HG03039 (cell line): ENCODE measurements at regions not wholly inside any gene's neighbourhood (a gene's known extent, or its start where the extent isn't known, plus 50 kb on each side); places are given as distances from the start of the nearest gene placed in this dataset.
"Not testable (repeated sequence)": the region's sequence is repeated elsewhere in the genome, so short reads cannot be mapped to it uniquely, and the experiment has no call there.

Experiments used
- ATAC-seq: cut with Tn5 transposase; IDR thresholded peaks from one replicate; pipeline ENCODE4 v1.9.1; 2021; ENCODE audit warnings: mild to moderate bottlenecking, moderate library complexity; ENCODE audit not compliant: unreplicated experiment

DNA sequence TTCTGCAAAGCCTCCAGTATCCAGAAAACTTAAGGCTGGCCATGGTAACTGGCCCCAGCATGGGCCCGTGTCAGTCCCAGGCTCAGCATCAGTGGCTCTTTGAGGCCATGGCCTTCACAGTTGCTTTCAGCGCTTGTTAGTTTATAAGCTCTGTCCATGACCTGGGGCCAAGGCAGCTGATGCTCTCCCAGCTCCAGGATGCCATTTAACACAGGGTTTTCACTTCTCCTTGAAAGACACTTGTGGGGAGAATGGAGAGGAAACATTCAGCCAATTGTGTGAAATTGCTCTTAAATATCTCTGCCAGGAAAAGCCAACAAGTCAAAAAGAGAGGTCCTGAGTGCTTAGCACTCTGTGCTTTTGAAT is 321.3 kb downstream of the FOXO1 start:
- ATAC-seq, result no peak

DNA sequence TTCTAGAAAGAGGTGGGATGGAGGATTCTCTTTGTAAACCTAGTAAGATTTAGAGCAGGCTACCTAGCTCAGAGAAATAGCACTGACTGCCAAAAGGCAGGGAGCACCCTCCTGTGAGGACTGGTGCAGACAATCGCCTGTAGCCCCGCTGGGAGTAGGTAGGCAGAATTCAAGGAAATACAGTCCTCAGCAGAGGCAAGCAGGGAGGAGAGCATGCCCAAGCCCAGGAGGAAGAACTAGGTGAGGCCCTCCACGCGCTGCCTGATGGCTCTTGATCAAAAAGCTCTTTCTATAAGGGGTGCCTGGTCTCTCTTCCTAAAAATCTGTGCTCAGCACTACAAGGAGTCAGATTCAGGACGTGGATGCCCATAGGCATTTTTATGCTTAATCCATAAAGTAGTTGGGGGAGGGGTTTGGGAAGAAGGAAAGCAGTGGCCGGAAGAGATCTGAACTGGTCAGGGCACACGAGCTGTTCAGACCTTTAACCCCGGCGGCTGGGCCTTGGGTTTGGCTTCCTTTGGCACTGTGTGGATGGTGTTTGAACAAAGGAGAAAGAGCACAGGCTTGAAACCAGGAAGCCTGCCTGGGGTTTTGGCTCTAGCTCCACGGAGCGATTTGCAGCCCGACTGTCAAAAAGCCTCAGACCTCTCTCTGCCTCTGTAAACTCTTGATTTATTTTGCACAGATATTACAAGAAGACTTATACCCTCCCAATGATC is 320.6 kb downstream of the FOXO1 start:
- ATAC-seq, result no peak

DNA sequence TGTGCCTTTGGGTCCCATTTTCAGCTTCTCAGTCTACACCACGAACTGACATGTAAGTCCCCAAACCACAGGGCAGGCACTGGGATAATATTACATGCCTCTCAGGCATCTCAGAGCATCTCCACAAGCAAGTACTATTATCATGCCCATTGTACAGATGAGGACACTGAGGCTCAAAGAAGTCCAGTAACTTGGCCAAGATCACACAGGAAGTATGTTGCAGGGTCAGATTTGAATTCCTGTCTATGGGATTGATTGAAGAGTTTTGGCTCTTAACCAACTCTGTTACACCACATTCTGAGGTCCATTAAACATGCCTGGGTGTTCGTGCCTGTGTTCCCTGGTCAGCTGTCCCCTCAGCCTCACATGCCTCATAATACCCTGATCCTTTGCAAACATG is 319.8 kb downstream of the FOXO1 start:
- no peak for ATAC-seq

DNA sequence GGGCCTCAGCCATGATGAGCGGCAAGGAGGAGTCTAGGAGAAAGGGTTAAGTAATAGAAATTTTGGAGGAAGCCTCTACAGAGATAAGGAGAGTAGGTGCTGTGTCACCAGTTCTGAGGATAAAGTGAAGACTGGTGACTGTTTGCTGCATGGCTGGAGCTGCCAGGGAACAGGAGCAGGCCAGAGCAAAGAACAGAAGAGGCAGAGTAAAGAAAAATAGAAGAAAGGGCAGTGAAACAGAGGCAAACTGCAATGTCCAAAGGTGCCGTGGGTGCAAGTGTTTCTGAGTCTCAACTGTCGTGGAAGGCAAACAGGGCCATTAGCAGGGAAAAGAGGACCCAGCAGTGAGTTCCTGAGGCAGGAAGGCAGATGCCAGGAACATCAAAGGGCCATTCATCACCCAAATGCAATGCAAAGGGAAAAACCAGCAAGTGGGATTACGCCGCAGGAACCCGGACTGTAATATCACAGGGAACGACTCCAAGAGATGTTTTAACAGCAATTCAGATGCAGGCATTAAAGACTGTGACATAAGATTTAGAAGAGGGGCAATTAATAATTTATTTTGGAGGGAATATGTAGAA is 318.3 kb downstream of the FOXO1 start:
- ATAC-seq, result no peak

DNA sequence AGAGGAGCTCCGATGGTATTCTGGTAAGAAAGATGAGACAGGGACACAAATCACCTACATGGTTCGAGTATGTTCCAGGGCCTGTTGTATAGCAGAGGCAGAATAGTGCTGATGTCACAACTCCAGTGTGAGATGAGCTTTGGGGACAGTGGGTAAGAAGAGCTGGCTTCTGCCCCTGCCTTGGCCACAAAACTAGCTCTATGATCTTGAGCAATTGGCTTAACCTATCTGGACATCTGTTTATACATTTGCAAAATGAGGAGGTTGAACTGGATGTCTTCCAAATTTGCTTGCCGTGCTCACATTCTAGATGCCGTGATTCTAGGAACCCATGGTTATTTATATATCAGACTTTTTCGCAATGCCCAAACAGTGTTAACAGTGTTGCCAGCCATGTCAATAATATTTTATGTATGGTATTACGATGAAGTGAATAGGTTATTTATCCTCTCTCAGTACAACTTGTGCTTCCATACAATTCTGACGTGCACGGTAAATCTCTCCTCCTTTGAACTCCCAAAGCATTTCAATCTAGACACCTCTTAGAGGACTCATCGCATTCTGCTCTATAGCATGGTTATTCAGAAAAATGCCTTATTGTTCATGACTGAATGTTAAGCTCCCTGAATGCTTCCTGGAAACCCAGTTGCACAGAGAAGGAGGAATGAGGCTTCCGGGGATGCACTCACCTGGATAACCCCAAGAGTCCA is 316.0 kb downstream of the FOXO1 start:
- ATAC-seq, result no peak

DNA sequence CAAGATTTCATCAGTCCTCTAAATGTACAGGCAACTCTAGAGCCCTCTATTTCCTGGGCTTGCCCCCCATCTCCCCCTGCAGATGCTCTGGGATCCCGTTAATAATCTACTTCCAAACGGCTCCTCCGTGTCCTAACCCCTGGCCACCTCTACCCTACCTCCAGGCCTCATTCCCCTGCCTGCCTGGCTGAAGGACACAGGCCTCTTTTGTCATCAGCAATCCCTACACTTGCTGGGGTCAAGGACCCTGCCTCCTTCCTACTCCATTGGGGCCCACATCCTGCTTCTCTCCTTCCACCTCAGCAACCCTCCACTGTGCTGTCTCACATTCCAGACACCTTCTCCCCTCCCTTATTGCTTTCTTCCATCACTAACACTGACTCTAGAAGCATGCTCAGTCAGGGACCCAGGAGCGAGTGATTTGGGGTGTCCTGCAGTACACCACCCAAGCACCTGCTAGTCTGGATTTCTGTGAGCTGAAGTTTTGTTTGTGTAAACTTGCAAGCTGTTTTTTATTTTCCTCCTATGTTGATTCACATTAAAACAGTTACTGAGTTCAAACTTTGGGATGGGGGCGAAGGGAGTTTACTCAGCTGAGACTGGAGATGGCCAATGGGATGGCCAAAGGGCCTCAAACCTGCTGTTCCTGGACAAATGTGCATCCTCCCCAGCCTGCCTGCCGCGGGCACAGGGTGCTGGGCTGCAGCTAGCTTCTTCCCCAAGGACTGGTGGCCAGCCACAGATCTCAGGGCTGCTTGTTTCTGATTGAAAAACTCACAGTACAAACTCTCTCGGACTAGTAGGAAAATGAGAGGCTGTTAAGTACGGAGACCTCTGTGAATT is 314.7 kb downstream of the FOXO1 start:
- no peak for ATAC-seq

DNA sequence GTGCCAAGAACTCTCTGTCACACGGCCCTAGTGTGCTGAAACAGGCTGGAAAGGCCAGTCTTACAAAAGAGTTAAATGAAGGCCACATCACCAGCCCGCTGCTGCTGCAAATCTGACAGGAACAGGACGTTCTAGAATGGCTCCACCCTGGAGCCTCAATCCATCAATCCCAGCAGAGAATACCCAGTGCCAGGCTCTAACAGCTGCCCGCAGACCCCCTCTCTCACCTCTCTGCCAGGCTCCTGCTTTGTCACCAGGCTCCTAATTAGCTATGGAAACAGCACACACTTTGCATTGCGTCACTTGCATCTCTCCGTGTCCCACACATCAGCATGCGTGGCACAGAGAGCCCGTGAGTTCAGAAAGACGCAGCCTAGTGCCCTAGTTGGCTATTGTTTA is 314.1 kb downstream of the FOXO1 start:
- no peak for ATAC-seq

DNA sequence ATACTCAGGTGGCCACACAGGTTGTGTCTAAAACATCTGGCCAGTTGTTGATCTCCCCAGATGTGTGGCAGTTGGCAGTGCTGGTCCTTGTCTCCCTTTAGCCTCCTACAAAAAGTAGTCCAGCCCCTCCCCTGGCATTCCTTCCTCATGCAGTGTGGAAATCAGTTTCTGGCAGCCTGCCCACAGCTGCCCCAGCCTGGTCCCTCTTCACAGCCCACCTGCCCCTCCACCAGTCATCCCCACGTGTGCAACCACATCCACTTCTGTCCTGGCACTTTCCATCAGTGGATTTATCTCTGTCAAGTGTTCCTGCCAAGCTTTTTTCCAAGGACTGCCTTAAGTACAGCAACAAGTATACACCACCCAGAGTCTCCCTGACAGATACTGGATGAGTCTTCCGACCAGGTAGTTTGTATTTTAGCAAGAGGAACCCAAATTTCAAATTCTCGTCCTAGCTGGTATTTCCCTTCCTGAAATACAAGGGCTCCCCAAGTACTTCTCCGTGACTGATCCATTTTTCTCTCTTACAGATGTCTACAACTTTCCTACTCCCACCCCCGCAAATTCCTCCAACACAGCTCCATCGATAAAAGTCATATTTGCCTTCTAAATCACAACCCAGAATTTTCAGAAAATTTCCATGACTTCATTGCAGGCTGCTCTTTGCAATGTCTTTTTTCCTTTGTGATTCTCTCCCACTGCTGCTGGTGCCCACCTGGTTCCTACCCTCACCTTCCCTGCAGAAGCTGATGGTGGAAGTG is 313.5 kb downstream of the FOXO1 start:
- no peak for ATAC-seq

DNA sequence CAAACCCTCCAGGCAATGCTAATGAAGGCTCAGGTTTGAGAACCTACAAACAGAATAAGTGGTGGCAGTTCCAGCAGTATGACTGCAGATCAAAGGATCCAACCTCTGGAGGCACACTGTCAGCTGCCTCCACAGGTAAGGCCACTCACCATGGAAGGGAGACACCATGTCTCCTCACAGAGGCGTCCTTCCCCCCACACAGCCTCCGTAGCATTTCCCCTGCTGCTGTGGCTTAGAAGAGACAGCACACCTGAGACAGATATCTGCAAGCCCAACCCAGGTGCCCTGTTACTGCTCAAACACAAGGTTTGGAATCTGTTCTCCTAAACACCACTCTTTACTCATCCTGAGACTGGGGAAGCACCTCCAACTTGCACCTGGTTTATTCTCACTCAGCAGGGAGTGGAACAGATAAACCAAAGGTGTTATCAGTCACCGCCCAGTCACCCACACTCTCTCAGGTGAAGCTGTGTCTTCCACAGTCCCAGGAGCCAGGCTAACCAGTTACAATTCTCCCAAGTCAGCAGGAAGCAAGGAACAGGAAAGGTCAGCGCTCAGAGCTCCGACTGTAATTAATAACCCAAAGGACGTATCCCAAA is 311.2 kb downstream of the FOXO1 start:
- no peak for ATAC-seq

DNA sequence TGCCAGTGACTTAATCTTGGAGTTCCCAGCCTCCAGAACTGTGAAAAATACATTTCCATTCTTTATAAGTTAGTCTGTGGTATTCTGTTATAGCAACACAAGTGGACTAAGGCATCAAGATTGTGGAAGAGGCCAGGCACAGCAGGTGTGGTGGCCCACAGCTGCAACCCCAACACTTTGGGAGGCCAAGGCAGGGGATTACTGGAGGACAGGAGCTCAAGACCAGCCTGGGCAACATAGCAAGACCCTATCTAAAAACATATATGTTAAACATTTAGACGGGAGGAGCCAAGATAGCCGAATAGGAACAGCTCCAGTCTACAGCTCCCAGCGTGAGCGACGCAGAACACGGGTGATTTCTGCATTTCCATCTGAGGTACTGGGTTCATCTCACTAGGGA is 310.4 kb downstream of the FOXO1 start:
- ATAC-seq, result no peak

DNA sequence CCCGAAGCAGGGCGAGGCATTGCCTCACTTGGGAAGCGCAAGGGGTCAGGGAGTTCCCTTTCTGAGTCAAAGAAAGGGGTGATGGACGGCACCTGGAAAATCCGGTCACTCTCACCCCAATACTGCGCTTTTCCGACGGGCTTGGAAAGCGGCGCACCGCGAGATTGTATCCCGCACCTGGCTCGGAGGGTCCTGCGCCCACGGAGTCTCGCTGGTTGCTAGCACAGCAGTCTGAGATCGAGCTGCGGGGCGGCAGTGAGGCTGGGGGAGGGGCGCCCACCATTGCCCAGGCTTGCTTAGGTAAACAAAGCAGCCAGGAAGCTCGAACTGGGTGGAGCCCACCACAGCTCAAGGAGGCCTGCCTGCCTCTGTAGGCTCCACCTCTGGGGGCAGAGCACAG is 310.0 kb downstream of the FOXO1 start:
- ATAC-seq, result not testable (repeated sequence)

DNA sequence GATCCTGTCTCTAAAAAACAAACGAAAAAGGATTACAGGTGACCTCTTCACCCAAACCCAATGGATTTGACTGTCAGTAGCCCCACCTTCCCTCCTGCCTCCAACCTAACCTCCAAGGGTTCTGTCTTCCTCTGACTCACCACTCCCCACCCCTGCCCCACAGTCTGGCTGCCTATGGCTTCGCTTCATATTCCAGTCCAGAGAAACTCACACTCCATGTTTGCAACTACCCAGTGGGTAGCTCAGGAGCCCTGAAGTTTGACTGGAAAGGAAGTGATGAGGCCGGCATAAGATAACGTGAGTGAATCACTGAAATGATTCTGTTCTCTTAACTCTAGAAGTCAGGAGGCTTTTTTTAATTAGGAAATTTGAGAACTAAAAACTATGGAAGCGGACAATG is 303.9 kb downstream of the FOXO1 start:
- no peak for ATAC-seq

DNA sequence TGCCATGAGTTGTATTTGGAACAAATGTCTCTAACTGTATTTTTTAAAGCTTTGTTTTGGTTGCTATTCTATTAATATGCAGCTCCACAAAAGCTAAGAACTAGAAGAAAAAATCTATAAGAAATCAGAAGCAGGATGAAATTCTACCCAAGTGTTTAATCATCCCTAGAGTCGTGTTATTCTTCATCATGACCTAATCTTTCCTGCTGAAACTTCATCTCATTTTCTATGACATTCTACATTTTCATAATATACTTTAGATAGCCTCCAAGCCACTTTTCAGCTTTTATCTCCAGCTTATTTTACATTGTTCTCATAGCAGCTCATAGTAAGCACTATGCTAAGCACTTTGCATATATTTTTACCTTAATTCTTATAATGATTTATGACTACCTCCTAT is 302.8 kb downstream of the FOXO1 start:
- no peak for ATAC-seq

DNA sequence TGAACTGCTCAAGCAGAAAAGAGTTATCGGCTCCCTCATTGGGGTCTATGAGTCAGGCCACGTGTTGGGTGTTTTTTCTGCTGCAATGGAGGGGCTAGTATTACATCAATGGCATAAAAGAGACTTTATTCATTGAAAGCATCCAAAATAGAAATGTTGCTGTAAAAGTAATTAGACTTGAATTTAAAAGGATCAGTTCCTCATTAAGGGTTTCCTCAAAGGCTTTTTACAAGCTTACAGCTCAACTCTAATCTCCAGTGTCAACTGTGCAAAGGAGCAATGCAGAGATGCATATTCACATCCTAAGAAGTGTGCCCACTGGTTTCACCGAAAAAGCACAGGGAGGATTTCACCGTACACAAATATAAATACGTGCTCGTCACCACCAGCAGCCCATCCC is 300.3 kb downstream of the FOXO1 start:
- ATAC-seq, result no peak

DNA sequence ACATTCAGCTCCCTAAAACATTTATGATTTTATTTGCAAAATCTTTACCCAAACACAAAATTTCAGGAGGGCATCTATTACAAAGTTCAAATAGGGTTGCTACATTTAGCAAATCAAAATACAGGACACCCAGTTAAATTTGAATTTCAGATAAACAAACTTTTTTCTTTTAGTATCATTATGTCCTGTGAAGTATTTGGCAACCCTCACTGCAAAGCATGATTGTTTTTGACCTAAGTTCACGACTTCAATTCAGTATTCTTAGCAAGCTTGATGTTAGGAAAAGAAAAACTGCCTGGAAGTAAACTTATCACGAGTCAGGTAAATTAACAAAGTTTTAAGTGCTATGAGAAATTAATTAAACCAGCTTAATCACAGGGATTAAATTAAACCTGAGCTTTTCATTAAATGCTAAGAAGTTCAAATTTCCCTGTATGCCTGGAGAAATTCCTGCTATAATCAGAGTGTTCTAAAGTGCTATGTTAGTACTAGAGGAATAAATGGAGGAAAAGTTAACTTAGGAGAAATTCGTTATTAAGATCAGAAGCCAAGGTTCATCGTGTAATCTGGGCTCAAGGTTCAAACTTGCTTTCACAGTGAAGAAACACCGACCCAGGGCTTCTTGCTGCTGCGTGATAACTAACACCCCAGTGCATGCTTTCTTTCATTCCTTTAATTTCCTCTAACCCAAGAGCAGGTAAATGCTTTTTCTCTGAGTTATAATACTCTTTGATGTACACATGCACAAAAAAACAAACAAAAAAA is 298.1 kb downstream of the FOXO1 start:
- ATAC-seq, result no peak

DNA sequence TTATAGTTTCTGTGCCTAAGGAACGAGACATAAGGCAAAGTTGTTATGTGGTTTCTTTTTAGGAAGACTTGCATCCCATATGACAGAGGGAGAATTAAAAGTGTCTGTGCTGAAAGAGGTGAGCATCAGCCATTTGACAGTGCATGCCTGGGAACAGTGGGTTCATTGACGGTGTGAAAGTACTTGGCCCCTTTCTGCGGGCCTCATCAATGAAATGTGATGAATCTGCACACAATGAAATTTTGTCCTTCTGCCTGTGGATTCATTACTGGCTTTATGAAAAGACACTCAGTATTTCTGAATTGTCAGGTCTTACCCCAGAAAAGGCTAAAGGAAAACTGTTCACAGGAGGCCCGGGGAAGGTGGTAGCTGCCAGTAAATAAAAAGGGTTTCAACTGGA is 295.8 kb downstream of the FOXO1 start:
- ATAC-seq, result no peak

DNA sequence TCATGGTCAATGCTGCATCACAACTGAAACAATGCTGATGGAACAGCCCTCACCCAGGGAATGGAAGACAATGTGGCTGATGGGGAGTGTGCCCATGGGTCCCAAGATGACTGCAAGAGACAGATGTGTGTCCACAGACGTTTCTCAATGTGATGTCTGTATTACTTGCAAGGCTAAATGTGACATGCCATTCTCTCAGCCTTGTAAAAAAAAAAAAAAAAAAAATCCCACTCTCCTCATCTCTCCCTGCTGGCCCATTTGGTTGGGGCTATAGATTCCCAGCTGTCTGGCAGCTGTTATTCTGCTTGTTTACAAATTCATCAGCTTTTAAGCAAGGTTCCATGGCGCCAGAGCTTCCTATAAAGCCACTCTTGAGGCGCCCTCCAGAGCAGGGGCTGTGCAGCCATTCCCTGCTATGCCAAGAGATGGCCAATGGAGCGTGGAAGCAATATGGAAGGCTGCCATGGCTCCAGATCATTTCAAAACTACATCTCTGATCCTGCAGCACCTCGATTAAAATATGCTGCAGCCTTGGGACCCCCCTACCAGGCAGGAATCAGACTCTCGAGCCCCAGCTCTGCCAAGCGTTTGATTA is 294.8 kb downstream of the FOXO1 start:
- ATAC-seq, result no peak

DNA sequence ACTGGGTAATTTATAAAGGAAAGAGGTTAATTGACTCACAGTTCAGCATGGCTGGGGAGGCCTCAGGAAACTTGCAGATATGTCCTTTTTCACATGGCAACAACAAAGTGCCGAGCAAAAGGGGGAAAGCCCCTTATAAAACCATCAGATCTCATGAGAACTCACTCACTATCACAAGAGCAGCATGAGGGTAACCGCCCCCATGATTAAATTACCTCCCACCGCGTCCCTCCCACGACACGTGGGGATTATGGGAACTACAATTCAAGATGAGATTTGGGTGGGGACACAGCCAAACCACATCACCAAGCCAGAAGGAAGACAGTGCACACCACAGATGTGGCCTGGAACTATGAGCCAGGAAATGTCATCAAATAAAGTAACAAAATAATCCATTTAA is 292.8 kb downstream of the FOXO1 start:
- ATAC-seq, result not testable (repeated sequence)

DNA sequence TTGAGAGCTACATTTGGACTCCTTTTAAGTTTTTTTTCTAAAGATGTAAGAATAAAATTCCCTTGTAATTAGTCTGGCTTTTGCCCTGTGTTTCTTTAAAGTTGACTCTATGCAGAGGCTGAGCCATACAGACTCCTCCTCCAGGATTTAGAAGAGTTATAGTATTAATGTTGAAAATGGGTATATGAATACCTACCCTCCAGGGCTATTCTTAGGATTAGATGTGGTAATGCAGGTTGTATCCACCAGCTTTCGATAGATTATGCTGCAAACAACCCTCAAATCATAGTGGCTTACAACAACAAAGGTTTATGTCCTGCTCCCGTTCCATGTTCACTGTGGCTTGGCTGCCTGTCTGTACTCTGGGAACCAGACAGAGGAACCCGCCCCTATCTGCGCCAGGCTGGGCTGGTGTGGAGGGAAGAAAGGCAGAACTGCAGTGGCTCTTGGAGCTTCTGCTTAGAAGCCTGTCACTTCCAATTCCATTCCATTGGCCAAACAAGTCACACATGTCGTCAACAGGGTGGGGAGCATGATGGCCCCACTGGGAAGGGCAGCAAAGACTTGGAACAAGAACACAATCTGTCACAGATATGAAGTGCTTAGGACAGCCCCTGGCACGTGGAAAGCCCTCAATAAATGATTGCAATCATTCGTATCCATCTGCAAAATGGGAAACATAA is 290.8 kb downstream of the FOXO1 start:
- ATAC-seq, result no peak
